ENCODE measurements at regions not wholly inside any gene's neighbourhood (a gene's known extent, or its start where the extent isn't known, plus 50 kb on each side); places are given as distances from the start of the nearest gene placed in this dataset.

- TF ChIP-seq REST (IDR thresholded peaks at IDR 0.05; ENCODE audit: low read depth), result no peak
- TF ChIP-seq EP300 (IDR thresholded peaks at IDR 0.05; ENCODE audit: borderline replicate concordance), result no peak
- no peak for TF ChIP-seq RAD21 (IDR thresholded peaks at IDR 0.05; ENCODE audit: low read depth)
Measured at GRCh38 chr9:116090030-116090770, 63.4 kb upstream of the PAPPA start.

- no peak for TF ChIP-seq YY1 (IDR thresholded peaks at IDR 0.05; ENCODE audit: low read depth)
- no peak for TF ChIP-seq MAX (IDR thresholded peaks at IDR 0.05)
- no peak for TF ChIP-seq EP300 (IDR thresholded peaks at IDR 0.05; ENCODE audit: borderline replicate concordance)
- TF ChIP-seq RAD21 (IDR thresholded peaks at IDR 0.05; ENCODE audit: low read depth), result no peak
- no peak for TF ChIP-seq USF1 (IDR thresholded peaks at IDR 0.05)
- TF ChIP-seq CEBPB (IDR thresholded peaks at IDR 0.05), result no peak
- TF ChIP-seq FOXM1 (IDR thresholded peaks at IDR 0.05; ENCODE audit: borderline replicate concordance, low read depth), result no peak
- TF ChIP-seq TAF1 (IDR thresholded peaks at IDR 0.05; ENCODE audit: low read depth), result no peak
- no peak for TF ChIP-seq REST (IDR thresholded peaks at IDR 0.05; ENCODE audit: low read depth)
Measured at GRCh38 chr9:116094846-116095245, 58.7 kb upstream of the PAPPA start.

- TF ChIP-seq FOXM1 (IDR thresholded peaks at IDR 0.05; ENCODE audit: borderline replicate concordance, low read depth) (no peak), TEAD4 (IDR thresholded peaks at IDR 0.05) (no peak), NFIC (IDR thresholded peaks at IDR 0.05) (no peak), ZBTB7A (IDR thresholded peaks at IDR 0.05; ENCODE audit: low read depth) (no peak), MAX (IDR thresholded peaks at IDR 0.05) (no peak), USF1 (IDR thresholded peaks at IDR 0.05) (no peak), YY1 (IDR thresholded peaks at IDR 0.05; ENCODE audit: low read depth) (no peak), RAD21 (IDR thresholded peaks at IDR 0.05; ENCODE audit: low read depth) (no peak), EGR1 (IDR thresholded peaks at IDR 0.05) (no peak), CREB1 (IDR thresholded peaks at IDR 0.05; ENCODE audit: low read depth) (no peak), EP300 (IDR thresholded peaks at IDR 0.05; ENCODE audit: borderline replicate concordance) (no peak), TAF1 (IDR thresholded peaks at IDR 0.05; ENCODE audit: low read depth) (no peak), REST (IDR thresholded peaks at IDR 0.05; ENCODE audit: low read depth) (no peak), CEBPB (IDR thresholded peaks at IDR 0.05) (no peak), TCF12 (IDR thresholded peaks at IDR 0.05; ENCODE audit: low read depth) (no peak)
Measured at GRCh38 chr9:116095403-116095802, 58.2 kb upstream of the PAPPA start.

- no peak for TF ChIP-seq USF1 (IDR thresholded peaks at IDR 0.05)
- no peak for TF ChIP-seq YY1 (IDR thresholded peaks at IDR 0.05; ENCODE audit: low read depth)
- no peak for TF ChIP-seq EP300 (IDR thresholded peaks at IDR 0.05; ENCODE audit: borderline replicate concordance)
- no peak for TF ChIP-seq MAX (IDR thresholded peaks at IDR 0.05)
- TF ChIP-seq NFIC (IDR thresholded peaks at IDR 0.05), result no peak
- TF ChIP-seq ZBTB7A (IDR thresholded peaks at IDR 0.05; ENCODE audit: low read depth), result no peak
- no peak for TF ChIP-seq REST (IDR thresholded peaks at IDR 0.05; ENCODE audit: low read depth)
- no peak for TF ChIP-seq CEBPB (IDR thresholded peaks at IDR 0.05)
- no peak for TF ChIP-seq CREB1 (IDR thresholded peaks at IDR 0.05; ENCODE audit: low read depth)
- TF ChIP-seq TAF1 (IDR thresholded peaks at IDR 0.05; ENCODE audit: low read depth), result no peak
- no peak for TF ChIP-seq TEAD4 (IDR thresholded peaks at IDR 0.05)
- no peak for TF ChIP-seq RAD21 (IDR thresholded peaks at IDR 0.05; ENCODE audit: low read depth)
- no peak for TF ChIP-seq TCF12 (IDR thresholded peaks at IDR 0.05; ENCODE audit: low read depth)
- no peak for TF ChIP-seq FOXM1 (IDR thresholded peaks at IDR 0.05; ENCODE audit: borderline replicate concordance, low read depth)
- TF ChIP-seq EGR1 (IDR thresholded peaks at IDR 0.05), result no peak
Measured at GRCh38 chr9:116096046-116096445, 57.5 kb upstream of the PAPPA start.
